Breast epithelium (tissue), 4 donors: ENCODE measurements at regions not wholly inside any gene's neighbourhood (a gene's known extent, or its start where the extent isn't known, plus 50 kb on each side); places are given as distances from the start of the nearest gene placed in this dataset.

Experiments used
- DNase-seq, 2 donors: peaks; one replicate each; pipeline ENCODE4 v3.0.0-alpha.2; 2019; ENCODE audit warnings: low spot score in 2 of 2
- H3K27ac ChIP-seq, 2 donors: fragments of 200-600 bp; sonication (generic) in 1 of 2; one replicate each; pipeline ENCODE4 v1.5.1; 2016 to 2019; ENCODE audit warnings: mild to moderate bottlenecking in 1 of 2
- H3K27me3 ChIP-seq, 2 donors: fragments of 200-600 bp; sonication (generic) in 1 of 2; one replicate each; pipeline versions ENCODE4 v1.5.1 to v1.6.0; 2017 to 2019; ENCODE audit warnings: control low read depth in 1 of 2, mild to moderate bottlenecking in 1 of 2
- H3K36me3 ChIP-seq: fragments of 200-600 bp; one replicate; pipeline ENCODE4 v1.5.1; 2019
- H3K4me1 ChIP-seq, 2 donors: fragments of 200-600 bp; sonication (generic); one replicate each; pipeline ENCODE4 v1.5.1; 2016 to 2019; ENCODE audit warnings: control low read depth in 1 of 2
- H3K4me3 ChIP-seq, 3 donors: fragments of 200-600 bp; sonication (generic); 1 replicate in 2 of 3; 2 replicates in 1 of 3; pipeline ENCODE4 v1.5.1; 2016 to 2019; ENCODE audit warnings: mild to moderate bottlenecking in 3 of 3, moderate library complexity in 2 of 3
- H3K9me3 ChIP-seq, 2 donors: fragments of 200-600 bp; sonication (generic) in 1 of 2; one replicate each; pipeline ENCODE4 v1.5.1; 2016 to 2019; ENCODE audit warnings: control low read depth in 1 of 2
- CTCF ChIP-seq, 3 donors: fragments of 450-650 bp; IDR thresholded peaks; one replicate each; pipeline ENCODE4 v1.5.1; 2016 to 2017; ENCODE audit warnings: antibody characterized with exemption in 3 of 3, mild to moderate bottlenecking in 3 of 3, moderate library complexity in 3 of 3
- POLR2A ChIP-seq: fragments of 450-650 bp; IDR thresholded peaks from one replicate; pipeline ENCODE4 v1.6.1; 2016; ENCODE audit warnings: antibody characterized with exemption, mild to moderate bottlenecking, moderate library complexity
- POLR2AphosphoS5 ChIP-seq, 3 donors: sonication (generic); formaldehyde crosslinking; IDR thresholded peaks; one replicate each; pipeline ENCODE4 v1.6.1; 2017; ENCODE audit warnings: antibody characterized with exemption in 3 of 3
- intact Hi-C: fragments of 100-400 bp; cut with DNase I; formaldehyde crosslinking; loops from one replicate; pipeline ENCODE4 v1.15.1; 2023; ENCODE audit warnings: low total_unique reads

DNA sequence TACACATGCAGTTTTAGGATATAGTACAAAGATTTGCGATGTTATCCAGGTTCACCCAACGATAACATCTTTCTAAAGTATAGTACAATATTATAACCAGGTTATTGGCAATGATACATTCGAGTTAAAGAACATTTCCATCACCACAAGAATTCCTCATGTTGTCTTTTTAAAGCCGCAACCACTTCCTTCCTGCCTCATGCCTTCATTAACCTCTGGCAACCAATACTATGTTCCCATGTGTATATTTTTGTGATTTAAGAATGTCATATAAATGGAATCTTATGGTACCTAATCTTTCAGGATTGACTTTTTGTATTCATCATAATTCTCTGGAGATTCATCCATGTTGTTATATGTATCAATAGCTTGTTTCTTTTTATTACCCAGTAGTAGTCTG is 1183.2 kb downstream of the CDH11 start:
- DNase-seq, result no peak
- H3K4me1 ChIP-seq, result no peaks in the 10 kb centered on the region
- no peak overlapping the region for H3K27ac ChIP-seq
- no peaks in the 10 kb centered on the region for H3K27me3 ChIP-seq
- no peaks in the 10 kb centered on the region for H3K36me3 ChIP-seq
- H3K4me3 ChIP-seq, result no peak overlapping the region
- TF ChIP-seq POLR2AphosphoS5 (IDR thresholded peaks at IDR 0.05), result no peak
- no peak for TF ChIP-seq CTCF (IDR thresholded peaks at IDR 0.05)
- TF ChIP-seq POLR2A, result no peak
- H3K9me3 ChIP-seq, result no peaks in the 10 kb centered on the region
- intact Hi-C loops, result no loop called here

DNA sequence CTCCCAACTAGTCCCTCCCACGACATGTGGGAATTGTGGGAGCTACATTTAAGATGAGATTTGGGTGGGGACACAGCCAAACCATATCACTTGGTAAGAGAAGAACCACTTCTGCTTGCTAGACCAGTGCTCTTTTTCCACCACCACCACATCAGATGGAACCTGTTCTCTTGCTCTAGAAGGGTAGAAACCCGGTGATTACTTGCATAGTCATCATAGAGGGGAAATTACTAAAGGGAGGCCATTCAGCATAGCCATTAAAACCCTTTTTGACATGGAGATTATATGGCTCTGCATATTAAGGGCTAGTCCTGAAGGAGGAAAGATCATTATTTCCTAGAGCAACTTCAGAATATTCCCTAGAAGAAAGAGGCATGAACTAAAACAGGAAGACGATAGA is 1188.0 kb downstream of the CDH11 start:
- H3K27me3 ChIP-seq, result no peaks in the 10 kb centered on the region
- no peak for TF ChIP-seq CTCF (IDR thresholded peaks at IDR 0.05)
- TF ChIP-seq POLR2A, result no peak
- TF ChIP-seq POLR2AphosphoS5 (IDR thresholded peaks at IDR 0.05), result no peak
- no peaks in the 10 kb centered on the region for H3K9me3 ChIP-seq
- H3K4me3 ChIP-seq, result no peak overlapping the region
- H3K36me3 ChIP-seq, result no peaks in the 10 kb centered on the region
- no peak overlapping the region for H3K27ac ChIP-seq
- DNase-seq, result no peak
- intact Hi-C loops, result no loop called here
- H3K4me1 ChIP-seq, result no peaks in the 10 kb centered on the region

GRCh38 chr16:63928421-63928820 is 1193.4 kb downstream of the CDH11 start:
- intact Hi-C loops, result no loop called here
- TF ChIP-seq CTCF (IDR thresholded peaks at IDR 0.05) (no peak), POLR2AphosphoS5 (IDR thresholded peaks at IDR 0.05) (no peak), POLR2A (no peak)
- Histone ChIP-seq H3K4me1 (no peaks in the 10 kb centered on the region), H3K4me3 (no peak overlapping the region), H3K27me3 (no peaks in the 10 kb centered on the region), H3K36me3 (no peaks in the 10 kb centered on the region), H3K27ac (no peak overlapping the region), H3K9me3 (no peaks in the 10 kb centered on the region)
- no peak for DNase-seq

DNA sequence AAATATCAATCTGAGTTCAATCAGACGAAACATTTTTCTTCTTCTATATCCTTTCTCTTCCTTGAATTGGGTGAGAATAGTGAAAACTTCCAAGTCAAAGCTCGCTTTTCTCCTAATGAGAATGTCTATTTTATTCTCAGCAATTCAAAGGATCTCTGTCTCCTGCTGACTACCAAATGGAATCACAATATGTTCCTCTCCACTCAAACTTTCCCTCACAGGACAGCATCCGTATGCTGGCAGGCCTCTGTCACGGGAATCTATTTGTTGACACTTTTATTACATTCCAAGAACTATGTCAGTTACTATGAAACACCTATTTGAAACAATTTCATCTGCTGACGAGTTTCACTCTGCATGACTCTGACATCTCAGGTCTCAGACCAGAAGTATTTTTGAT is 1196.6 kb downstream of the CDH11 start:
- Histone ChIP-seq H3K4me3 (no peak overlapping the region), H3K27me3 (no peaks in the 10 kb centered on the region), H3K9me3 (no peaks in the 10 kb centered on the region), H3K27ac (no peak overlapping the region), H3K36me3 (no peaks in the 10 kb centered on the region), H3K4me1 (no peaks in the 10 kb centered on the region)
- intact Hi-C loops, result no loop called here
- DNase-seq, result no peak
- TF ChIP-seq POLR2AphosphoS5 (IDR thresholded peaks at IDR 0.05), result no peak
- no peak for TF ChIP-seq POLR2A
- no peak for TF ChIP-seq CTCF (IDR thresholded peaks at IDR 0.05)

- TF ChIP-seq POLR2A (no peak), POLR2AphosphoS5 (IDR thresholded peaks at IDR 0.05) (no peak), CTCF (IDR thresholded peaks at IDR 0.05) (no peak)
Measured at GRCh38 chr16:63922560-63922959, 1199.3 kb downstream of the CDH11 start.

More at GRCh38 chr16:63922560-63922959, 1199.3 kb downstream of the CDH11 start:
- Histone ChIP-seq H3K36me3 (no peaks in the 10 kb centered on the region), H3K27ac (no peak overlapping the region), H3K4me1 (no peaks in the 10 kb centered on the region), H3K9me3 (peaks cover 4 to 5% of the 10 kb centered on the region in 2 donors), H3K4me3 (no peak overlapping the region), H3K27me3 (no peaks in the 10 kb centered on the region)
- intact Hi-C loops, result no loop called here
- DNase-seq, result no peak
